NCI-H526 treated with DMSO at 0.1 percent for 48 hours (cell line): ENCODE measurements at regions not wholly inside any gene's neighbourhood (a gene's known extent, or its start where the extent isn't known, plus 50 kb on each side); places are given as distances from the start of the nearest gene placed in this dataset.

Source experiments
- DNase-seq: peaks from one replicate; lab custom pipeline; 2025; lab: John Stamatoyannopoulos, UW

DNA sequence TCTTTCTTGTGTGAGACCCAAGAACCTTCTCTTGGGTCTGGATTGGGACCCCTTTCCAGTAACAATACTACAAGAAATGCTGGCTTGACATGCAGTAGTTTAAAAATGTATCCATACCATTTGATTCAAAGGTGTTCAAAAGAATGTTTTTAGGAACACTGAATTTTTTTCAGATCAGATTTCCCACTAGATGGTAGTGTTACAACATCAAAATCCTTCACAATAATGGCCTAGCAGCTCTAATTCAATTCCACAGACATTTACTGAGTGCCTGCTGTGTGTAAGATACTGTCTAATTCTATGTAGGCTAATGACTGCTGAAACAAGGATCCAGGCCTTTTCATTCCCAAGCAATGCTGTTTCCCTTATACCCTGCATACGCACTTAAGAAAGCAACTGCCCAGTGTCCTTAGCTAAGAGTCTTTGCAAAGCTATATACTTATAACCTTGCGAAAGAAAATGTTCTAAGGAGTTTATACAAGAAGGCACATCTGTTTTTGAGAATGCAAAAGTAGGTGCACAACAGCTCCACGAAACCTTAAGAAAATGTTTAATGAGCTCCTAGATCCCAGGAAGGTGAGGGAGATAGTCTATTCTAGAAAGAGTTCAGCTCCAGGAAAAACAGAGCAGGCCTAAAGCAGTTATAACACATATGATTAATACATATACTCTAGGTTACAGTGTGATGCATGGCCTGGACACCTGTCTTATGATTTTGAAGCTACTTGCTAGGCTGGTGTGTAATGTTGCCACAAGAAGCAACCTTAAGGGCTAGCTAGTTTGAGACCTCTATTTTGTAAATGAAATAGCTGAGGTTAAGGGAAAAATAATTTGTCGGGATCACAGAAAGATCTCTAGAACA, 50.9 kb upstream of the PKP2 start:
- DNase-seq = peak; percentile 31

GRCh38 chr12:32946504-32947131, 50.0 kb upstream of the PKP2 start:
- no peak for DNase-seq
